ENCODE measurements at regions not wholly inside any gene's neighbourhood (a gene's known extent, or its start where the extent isn't known, plus 50 kb on each side); places are given as distances from the start of the nearest gene placed in this dataset.

GRCh38 chr17:65457183-65457582 lies 104.3 kb downstream of the AXIN2 start:
- Histone ChIP-seq H3K36me3 (replicated peaks in 1 of 2) (no peaks in the 10 kb centered on the region), H3K9me3 (replicated peaks in 1 of 3) (no peaks in the 10 kb centered on the region), H3K4me1 (replicated peaks in 1 of 2) (no peaks in the 10 kb centered on the region), H3K27ac (no peak overlapping the region), H3K4me3 (no peak overlapping the region), H3K27me3 (no peaks in the 10 kb centered on the region)
- 63 to 83% (median 77%) methylated on average over 1 to 3 of the region's 3 CpGs for WGBS, 4 donors
- TF ChIP-seq POLR2A (IDR thresholded peaks at IDR 0.05) = no peak
- no peak for TF ChIP-seq CTCF (IDR thresholded peaks at IDR 0.05)
- intact Hi-C loops (cut with DNase I) = no loop called here
- DNase-seq = no peak

GRCh38 chr17:65456368-65457151 lies 104.9 kb downstream of the AXIN2 start:
- 71 to 73% (median 72%) methylated on average over 7 of the region's 7 CpGs for WGBS, 4 donors
- no peaks in the 10 kb centered on the region for H3K36me3 ChIP-seq (replicated peaks in 1 of 2)
- no peak overlapping the region for H3K27ac ChIP-seq
- no peak for DNase-seq
- TF ChIP-seq CTCF (IDR thresholded peaks at IDR 0.05) (no peak), POLR2A (IDR thresholded peaks at IDR 0.05) (no peak)
- H3K27me3 ChIP-seq = no peaks in the 10 kb centered on the region
- H3K4me1 ChIP-seq (replicated peaks in 1 of 2) = no peaks in the 10 kb centered on the region
- H3K4me3 ChIP-seq = no peak overlapping the region
- intact Hi-C loops (cut with DNase I) = no loop called here
- no peaks in the 10 kb centered on the region for H3K9me3 ChIP-seq (replicated peaks in 1 of 3)

- no peaks in the 10 kb centered on the region for H3K9me3 ChIP-seq (replicated peaks in 1 of 3)
- no peaks in the 10 kb centered on the region for H3K4me1 ChIP-seq (replicated peaks in 1 of 2)
- whole genome bisulfite sequencing, 4 donors = 24 to 46% (median 41%) methylated on average over 6 to 7 of the region's 7 CpGs
- H3K27me3 ChIP-seq = no peaks in the 10 kb centered on the region
- intact Hi-C loops (cut with DNase I) = no loop called here
- no peak overlapping the region for H3K4me3 ChIP-seq
- H3K36me3 ChIP-seq (replicated peaks in 1 of 2) = no peaks in the 10 kb centered on the region
- TF ChIP-seq POLR2A (IDR thresholded peaks at IDR 0.05) = no peak
- peak in 5 of 6 experiments; percentile 37 to 54 (median 43) for TF ChIP-seq CTCF (IDR thresholded peaks at IDR 0.05)
- DNase-seq = peak in 6 of 7 donors; percentile 20 to 54 (median 35)
- no peak overlapping the region for H3K27ac ChIP-seq
Observed at GRCh38 chr17:65455972-65456343, 105.5 kb downstream of the AXIN2 start.

GRCh38 chr17:65455154-65455971 lies 106.1 kb downstream of the AXIN2 start:
- no peaks in the 10 kb centered on the region for H3K27me3 ChIP-seq
- no peak overlapping the region for H3K4me3 ChIP-seq
- no peaks in the 10 kb centered on the region for H3K9me3 ChIP-seq (replicated peaks in 1 of 3)
- TF ChIP-seq CTCF (IDR thresholded peaks at IDR 0.05) = no peak
- no peak for TF ChIP-seq POLR2A (IDR thresholded peaks at IDR 0.05)
- no peak for DNase-seq
- 79 to 91% (median 82%) methylated on average over 11 of the region's 11 CpGs for WGBS, 4 donors
- H3K36me3 ChIP-seq (replicated peaks in 1 of 2) = no peaks in the 10 kb centered on the region
- intact Hi-C loops (cut with DNase I) = no loop called here
- no peaks in the 10 kb centered on the region for H3K4me1 ChIP-seq (replicated peaks in 1 of 2)
- no peak overlapping the region for H3K27ac ChIP-seq
